IPS DF 19.7 (cell line): ENCODE measurements at regions not wholly inside any gene's neighbourhood (a gene's known extent, or its start where the extent isn't known, plus 50 kb on each side); places are given as distances from the start of the nearest gene placed in this dataset.
"Not testable (repeated sequence)": the region's sequence is repeated elsewhere in the genome, so short reads cannot be mapped to it uniquely, and the experiment has no call there.

Source experiments
- DNase-seq: peaks from one replicate; pipeline ENCODE4 v3.0.0-alpha.2; 2013; ENCODE audit warnings: low read depth, low spot score

- DNase-seq: no peak
Measured at GRCh38 chr2:105537920-105538319, 139.1 kb upstream of the FHL2 start.

DNA sequence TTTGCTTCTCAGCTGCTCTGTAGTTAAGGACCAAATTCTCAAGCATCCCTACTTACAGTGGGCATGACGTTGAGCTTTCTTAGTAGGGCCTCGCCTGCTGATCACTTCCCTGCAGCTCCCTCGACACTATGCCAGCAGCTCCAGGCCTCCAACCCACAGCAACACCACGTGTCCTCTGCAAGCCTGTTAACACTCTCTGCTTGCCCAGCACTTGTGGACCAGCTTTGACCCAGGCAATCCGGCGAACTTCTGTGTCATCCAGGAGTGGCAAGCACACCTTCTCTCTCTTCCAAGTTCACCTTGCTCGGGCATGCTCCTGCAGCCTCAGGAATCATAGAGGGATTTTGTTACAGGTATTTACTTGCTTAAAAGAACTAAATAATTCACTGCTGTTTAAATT lies 138.6 kb upstream of the FHL2 start:
- no peak for DNase-seq

DNA sequence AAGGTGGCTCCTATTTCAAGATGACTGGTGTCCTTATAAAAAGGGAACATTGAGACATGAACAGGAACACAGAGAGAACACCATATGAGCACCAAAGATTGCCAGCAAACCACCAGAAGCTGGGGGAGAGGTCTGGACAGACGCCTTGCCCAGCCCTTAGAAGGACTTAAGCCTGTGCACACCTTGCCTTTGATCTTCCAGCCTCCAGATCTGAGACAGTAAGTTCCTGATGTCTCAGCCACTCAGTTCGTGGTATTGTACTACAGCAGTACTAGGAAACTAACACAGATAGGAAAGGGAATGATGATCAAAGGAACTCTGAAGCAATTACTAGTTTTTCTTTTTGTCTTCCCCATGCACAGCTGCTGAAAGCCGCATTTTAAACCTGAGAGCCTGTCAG lies 137.3 kb upstream of the FHL2 start:
- no peak for DNase-seq

DNA sequence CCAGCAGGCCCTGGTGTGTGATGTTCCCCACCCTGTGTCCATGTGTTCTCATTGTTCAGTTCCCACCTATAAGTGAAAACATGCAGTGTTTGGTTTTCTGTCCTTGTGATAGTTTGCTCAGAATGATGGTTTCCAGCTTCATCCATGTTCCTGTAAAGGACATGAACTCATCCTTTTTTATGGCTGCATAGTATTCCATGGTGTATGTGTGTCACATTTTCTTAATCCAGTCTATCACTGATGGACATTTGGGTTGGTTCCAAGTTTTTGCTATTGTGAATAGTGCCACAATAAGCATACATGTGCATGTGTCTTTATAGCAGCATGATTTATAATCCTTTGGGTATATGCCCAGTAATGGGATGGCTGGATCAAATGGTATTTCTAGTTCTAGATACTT lies 130.4 kb upstream of the FHL2 start:
- DNase-seq: not testable (repeated sequence)

DNA sequence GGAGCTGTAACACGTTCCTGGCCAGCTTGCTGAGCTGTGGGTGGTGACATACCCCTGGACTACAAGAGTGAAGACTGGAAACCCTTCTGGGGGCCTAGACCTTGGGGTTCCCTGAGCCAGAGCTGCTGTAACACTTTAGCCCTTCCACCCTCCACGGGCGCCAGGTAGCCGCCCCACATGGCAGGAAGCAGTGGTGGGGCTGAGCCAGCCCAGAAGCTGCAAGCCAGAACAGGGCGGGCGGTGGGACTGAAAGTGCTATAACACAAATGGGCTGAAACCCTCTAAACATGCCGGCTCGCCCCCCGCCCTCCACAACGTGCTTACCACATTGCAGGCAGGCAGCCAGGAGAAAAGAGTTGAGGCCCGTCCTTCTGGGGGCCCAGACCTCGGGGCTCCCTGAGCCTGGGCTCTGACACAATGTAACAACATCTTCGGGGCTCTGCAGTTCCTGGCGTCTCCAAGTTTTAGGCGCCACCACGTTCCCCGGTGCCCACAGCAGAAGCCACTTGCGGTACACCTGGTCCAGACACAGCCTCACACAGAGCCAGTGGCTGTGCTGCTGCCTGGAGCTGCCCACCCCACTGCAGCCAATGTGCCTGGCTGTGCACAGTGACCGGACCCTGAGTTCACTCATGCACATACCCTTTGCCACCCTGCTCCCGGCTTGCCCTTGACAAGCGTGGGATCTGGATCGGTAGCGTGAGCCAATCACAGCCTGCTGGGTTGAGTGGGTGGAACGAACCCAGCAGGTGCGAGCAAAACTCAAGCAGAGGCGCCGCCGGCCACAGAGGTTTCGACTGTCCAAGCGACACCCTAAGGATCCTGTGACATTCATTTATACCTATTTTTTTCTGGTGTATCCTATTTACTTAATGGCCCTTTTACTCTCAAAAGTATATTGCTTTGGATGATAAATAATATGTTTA lies 127.4 kb upstream of the FHL2 start:
- DNase-seq: no peak

DNA sequence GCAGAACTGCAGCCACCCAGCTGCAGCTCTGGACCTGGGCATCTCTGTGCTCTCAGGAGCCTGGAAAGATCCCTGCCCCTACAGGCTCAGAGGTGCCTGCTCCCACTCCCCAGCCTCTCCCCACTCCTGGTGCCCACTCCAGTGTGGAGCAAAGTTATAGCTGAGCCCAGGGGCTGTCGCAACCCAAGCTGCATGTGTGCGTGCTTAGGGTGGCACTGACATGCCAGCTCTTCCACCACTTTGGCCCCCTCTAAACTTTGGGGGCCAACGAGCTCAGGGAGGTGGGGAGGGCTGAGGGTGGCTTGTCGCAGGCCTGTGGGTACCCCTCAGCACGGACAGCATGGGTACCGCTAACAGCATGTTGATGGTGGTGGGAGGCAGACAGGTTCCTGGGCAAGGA lies 126.3 kb upstream of the FHL2 start:
- no peak for DNase-seq

DNA sequence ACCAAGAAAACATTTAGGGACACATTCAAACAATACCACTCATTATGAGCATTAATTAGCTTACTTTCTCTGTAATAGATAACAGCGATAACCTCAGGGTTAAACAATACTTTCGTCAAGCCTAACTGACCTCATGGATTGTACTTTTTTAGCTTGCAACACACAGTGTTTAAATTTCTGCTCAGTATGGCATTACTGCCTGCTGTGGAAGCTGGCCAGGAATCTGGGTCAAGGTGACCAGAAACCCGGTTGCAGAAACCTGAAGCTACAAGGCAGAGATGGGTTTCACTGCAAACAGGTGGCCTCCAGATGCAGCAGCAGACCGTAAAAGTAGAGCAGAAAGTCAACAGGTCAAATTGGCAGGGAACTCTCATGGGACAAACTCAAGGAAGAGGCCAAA lies 123.8 kb upstream of the FHL2 start:
- no peak for DNase-seq

- no peak for DNase-seq
Measured at GRCh38 chr2:105521616-105522015, 122.8 kb upstream of the FHL2 start.

- no peak for DNase-seq
Measured at GRCh38 chr2:105521176-105521575, 122.3 kb upstream of the FHL2 start.

GRCh38 chr2:105519516-105519915 lies 120.7 kb upstream of the FHL2 start:
- no peak for DNase-seq

GRCh38 chr2:105518897-105519296 lies 120.0 kb upstream of the FHL2 start:
- no peak for DNase-seq

DNA sequence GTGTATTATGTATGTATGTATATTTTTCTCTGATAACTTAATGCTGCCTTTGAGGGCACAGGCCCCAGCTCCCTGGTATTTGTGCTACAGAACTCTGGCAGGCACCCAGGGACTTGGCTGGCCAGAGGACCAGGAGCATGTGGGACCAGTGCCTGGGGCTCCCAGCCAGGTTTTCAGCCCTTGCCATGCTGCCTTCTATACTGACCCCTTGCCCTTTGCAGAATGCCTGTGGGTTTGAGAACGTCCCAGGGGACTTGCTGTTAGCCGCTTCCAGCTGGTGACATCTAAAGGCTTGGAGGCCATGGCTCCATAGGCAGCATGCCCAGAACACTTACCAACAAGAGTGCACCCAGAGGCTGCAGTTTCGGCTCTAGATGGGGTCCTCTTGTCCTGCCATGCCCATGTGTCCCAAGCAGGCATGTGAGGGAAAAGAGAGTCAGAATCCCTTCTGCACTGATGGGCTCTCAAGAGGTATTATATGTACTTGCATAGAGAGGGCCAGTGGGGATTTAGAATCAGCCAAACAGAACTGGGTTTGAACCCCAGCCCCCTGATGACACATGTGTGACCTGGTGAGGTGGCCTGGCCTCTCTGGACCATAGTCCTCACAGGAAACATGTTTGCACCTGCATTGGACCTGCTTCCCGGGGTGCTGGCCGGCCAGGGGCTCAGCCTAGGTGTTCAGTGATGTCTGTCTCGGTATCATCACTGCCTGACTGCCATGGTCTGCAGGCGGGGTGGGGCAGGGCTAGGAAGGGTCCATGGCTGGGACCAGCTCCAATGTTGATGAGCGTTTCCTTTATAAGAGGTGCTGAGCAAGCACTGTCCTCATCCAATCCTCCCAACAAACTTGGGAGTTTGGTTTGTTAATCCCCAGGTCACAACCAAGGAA lies 119.2 kb upstream of the FHL2 start:
- no peak for DNase-seq

DNA sequence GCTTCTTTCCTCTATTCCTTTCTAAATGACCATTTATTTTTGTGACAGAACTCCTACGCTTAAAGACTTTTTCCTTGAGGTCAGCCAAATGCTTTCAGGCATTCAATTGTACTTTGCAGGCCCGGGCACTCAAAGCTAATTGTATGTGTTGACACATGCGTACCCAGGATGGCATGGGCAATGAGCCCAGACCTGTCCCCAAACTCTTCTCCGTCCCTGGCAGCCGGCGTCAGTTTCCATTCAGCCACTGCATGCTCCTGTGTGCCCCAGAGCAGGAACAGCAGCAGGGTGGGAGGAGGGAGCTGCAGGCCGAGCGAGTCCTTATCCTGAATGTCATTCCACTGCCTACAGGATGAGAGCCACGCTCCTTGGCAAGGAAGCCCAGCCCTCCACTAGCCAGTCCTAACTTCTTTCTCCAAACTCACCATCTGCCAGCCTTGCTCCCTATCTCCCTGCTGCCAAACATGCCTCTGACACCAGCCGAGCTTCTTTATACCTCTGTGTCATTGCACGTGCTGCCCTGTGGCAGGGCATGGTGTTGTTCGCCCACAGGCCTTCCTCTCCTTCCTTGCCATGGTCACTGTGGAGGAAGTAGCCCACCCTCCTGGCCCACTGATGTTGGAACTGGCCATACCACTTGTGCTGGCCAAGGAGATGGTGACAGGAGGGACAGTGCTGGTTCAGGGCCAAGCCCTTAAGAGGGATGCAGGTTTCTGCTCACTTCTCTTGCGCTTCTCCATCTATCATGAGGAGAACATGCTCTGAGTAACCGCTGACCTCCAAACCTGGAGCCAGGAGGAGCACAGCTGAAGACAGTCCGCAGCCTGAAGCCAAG lies 116.9 kb upstream of the FHL2 start:
- DNase-seq: no peak

DNA sequence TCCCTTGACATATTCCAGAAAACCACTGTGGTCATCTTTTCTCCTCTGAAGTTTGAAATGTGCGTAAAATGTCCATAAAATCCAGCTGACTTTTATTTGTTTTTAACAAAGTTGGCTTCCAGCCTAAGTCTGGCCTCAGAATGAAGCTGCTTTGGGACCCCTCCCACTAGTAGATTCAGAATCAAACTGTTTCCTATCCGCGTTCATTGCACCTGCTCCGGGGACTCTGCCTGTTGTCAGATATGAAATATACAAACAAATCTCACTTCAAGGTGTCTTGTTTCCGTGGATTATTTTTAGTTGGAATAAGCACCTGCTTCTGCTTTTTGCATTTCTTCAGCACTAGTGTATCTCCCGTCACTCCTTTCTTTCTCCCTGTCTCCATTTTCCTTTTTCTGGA lies 115.7 kb upstream of the FHL2 start:
- no peak for DNase-seq

- DNase-seq: no peak
Measured at GRCh38 chr2:105510761-105511528, 112.1 kb upstream of the FHL2 start.

DNA sequence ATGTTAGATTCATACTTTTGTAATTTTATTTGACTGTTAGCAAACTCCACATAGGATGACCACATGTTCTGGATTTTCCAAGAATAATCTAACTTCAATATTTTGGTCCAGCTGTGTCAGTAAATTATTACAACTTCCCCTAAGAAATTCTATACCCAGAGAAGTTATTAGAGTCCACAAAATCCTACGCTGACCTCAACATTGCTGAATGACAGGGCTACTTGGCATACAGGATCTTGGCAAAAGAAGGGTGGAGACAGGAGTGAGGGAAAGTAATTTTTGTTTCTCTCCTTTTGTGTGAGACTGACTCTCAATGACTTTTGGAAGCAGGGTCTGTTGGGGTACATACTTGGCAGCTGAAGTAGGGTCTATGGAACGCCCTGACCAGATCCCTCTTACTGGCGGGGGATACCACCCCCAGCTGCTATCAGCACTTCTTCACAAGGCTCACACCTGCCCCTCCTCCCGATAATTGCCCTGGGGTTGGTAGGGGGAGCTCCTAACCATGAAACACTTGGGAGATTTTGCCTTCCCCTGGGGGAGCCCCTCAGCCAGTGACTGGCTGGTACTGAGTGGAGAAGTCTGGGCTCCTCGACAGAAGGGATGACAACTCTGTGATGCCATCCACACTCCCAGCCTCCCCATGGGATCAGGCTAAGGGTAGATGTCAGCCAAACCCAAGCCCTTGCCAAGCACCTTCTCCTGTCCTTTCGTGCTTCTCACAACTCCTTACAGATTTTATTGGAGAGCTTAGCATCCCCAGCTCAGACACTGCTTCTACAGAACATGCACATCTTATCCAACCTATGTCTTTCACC lies 110.6 kb upstream of the FHL2 start:
- DNase-seq: no peak

DNA sequence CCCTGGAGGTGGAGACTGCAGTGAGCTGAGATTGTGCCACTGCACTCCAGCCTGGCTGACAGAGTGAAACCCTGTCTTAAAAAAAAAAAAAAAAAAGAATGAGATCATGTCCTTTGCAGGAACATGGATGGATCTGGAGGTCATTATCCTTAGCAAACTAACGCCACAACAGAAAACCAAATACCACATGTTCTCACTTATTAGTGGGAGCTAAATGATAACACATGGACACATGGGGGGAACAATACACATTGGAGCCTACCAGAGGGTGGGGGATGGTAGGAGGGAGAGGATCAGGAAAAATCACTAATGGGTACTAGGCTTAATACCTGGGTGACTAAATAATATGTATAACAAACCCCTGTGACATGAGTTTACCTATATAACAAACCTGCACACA lies 108.0 kb upstream of the FHL2 start:
- DNase-seq: not testable (repeated sequence)

- no peak for DNase-seq
Measured at GRCh38 chr2:105504459-105504858, 105.6 kb upstream of the FHL2 start.

DNA sequence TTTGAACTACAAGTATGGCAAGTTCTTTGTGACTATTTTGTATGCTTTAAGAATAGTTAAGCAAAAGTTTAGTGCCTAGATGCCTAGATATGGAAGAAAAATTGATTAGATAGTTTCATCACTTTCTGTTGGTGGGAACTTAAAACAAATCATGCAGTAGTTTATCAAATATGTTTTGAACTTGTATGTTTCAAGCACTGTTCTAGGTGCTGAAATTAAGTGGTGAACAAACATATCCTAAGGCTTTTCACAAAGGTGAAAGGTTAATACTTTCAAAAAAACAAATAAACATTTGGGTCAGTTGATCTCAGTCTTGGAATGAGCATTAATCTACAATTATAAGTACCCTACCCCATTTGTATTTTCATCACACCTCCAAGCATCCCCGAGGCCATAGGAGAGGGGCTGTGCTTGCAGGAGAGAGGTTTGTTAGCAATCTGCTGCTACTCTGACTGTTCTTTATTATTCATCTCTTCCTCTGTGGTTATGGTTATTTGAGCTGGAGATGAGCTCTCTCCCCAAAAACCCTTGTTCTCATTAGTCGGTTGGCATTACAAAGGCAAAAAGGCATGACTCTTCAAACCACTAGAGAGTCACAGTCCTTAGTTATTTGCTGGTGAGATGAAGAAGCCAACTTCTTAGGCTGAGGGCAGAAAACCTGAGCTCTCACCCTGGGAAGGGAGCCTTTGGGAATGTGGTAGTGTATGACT lies 103.9 kb upstream of the FHL2 start:
- DNase-seq: no peak
